ENCODE measurements at regions not wholly inside any gene's neighbourhood (a gene's known extent, or its start where the extent isn't known, plus 50 kb on each side); places are given as distances from the start of the nearest gene placed in this dataset.

DNA sequence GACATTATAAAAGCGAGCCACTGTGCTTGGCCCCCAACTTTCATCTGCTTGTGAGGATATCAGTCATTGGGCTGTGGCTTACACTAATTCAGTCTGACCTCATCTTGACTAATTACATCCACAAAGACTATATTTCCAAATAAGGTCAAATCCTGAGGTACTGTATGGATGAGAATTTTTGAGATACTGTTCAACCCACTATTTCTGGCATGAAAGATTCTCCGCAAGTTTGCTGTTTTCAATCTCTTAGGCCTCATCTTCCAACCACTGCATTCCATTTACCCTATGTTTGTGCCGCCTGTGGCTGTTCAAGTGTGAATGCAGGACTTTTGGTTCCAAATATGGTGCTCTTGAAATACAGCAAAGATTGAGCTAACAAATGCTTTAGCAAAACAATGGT is 400.9 kb upstream of the SGCD start:
- H3K36me3 ChIP-seq, result no peaks in the 10 kb centered on the region
- no peak overlapping the region for H3K4me3 ChIP-seq
- H3K27ac ChIP-seq, result no peak overlapping the region
- WGBS, 4 donors, result 92 to 94% (median 94%) methylated on average over 3 of the region's 3 CpGs
- no peaks in the 10 kb centered on the region for H3K4me1 ChIP-seq
- H3K27me3 ChIP-seq, result no peaks in the 10 kb centered on the region
- no peak for DNase-seq
- peaks cover 0 to 5% (median 0%) of the 10 kb centered on the region in 12 donors for H3K9me3 ChIP-seq
- no peak for TF ChIP-seq POLR2A (IDR thresholded peaks at IDR 0.05)
- TF ChIP-seq, protein P1, sequence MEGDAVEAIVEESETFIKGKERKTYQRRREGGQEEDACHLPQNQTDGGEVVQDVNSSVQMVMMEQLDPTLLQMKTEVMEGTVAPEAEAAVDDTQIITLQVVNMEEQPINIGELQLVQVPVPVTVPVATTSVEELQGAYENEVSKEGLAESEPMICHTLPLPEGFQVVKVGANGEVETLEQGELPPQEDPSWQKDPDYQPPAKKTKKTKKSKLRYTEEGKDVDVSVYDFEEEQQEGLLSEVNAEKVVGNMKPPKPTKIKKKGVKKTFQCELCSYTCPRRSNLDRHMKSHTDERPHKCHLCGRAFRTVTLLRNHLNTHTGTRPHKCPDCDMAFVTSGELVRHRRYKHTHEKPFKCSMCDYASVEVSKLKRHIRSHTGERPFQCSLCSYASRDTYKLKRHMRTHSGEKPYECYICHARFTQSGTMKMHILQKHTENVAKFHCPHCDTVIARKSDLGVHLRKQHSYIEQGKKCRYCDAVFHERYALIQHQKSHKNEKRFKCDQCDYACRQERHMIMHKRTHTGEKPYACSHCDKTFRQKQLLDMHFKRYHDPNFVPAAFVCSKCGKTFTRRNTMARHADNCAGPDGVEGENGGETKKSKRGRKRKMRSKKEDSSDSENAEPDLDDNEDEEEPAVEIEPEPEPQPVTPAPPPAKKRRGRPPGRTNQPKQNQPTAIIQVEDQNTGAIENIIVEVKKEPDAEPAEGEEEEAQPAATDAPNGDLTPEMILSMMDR (IDR thresholded peaks at IDR 0.05), result no peak
- intact Hi-C loops (cut with DNase I), result no loop called here
- no peak for ATAC-seq

- Histone ChIP-seq H3K27me3 (no peaks in the 10 kb centered on the region), H3K4me3 (no peak overlapping the region), H3K4me1 (no peaks in the 10 kb centered on the region), H3K9me3 (peaks cover 0 to 5% (median 0%) of the 10 kb centered on the region in 12 donors), H3K36me3 (no peaks in the 10 kb centered on the region), H3K27ac (no peak overlapping the region)
- ATAC-seq (no peak), DNase-seq (no peak)
- no peak for TF ChIP-seq POLR2A (IDR thresholded peaks at IDR 0.05)
- TF ChIP-seq, protein P1 (IDR thresholded peaks at IDR 0.05), result no peak
- intact Hi-C loops (cut with DNase I), result no loop called here
- WGBS, 4 donors, result 93 to 98% (median 95%) methylated on average over 2 of the region's 2 CpGs
These were observed 400.2 kb upstream of the SGCD start for GRCh38 chr5:155926766-155927165.

- Histone ChIP-seq H3K4me3 (no peak overlapping the region), H3K27me3 (no peaks in the 10 kb centered on the region), H3K4me1 (no peaks in the 10 kb centered on the region), H3K9me3 (peaks cover 0 to 5% (median 0%) of the 10 kb centered on the region in 12 donors), H3K27ac (no peak overlapping the region), H3K36me3 (no peaks in the 10 kb centered on the region)
- no peak for DNase-seq
- ATAC-seq, result no peak
- WGBS, 4 donors, result 60 to 83% (median 67%) methylated on average over 2 of the region's 2 CpGs
- TF ChIP-seq, protein P1 (IDR thresholded peaks at IDR 0.05), result no peak
- no peak for TF ChIP-seq POLR2A (IDR thresholded peaks at IDR 0.05)
- intact Hi-C loops (cut with DNase I), result no loop called here
These were observed 397.9 kb upstream of the SGCD start for GRCh38 chr5:155929112-155929511.

DNA sequence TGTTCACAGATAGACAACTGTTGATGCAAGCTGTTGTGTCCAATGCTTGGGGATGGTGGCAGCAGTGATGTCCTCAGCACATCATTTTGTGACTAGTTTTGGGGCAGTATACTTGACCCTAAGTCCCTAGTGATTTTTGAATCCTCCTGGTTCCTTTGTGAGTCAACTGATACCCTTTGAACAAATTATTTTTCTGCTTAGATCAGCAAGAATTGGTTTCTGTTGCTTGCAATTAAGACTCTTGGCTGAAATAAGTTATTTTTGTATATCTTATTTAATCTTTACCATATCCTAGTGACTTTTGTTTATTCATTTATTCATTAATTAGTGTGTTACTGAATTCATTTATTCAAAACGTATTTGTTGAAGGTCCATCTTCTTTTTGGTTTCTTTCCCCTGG is 392.0 kb upstream of the SGCD start:
- Histone ChIP-seq H3K27me3 (no peaks in the 10 kb centered on the region), H3K4me1 (peaks cover 0 to 10% (median 0%) of the 10 kb centered on the region in 12 donors), H3K4me3 (no peak overlapping the region), H3K27ac (no peak overlapping the region), H3K36me3 (no peaks in the 10 kb centered on the region), H3K9me3 (no peaks in the 10 kb centered on the region)
- ATAC-seq, result no peak
- 79 to 85% (median 81%) methylated on average over 1 of the region's 1 CpG for WGBS, 4 donors
- TF ChIP-seq, protein P1 (IDR thresholded peaks at IDR 0.05), result no peak
- no peak for TF ChIP-seq POLR2A (IDR thresholded peaks at IDR 0.05)
- no peak for DNase-seq
- intact Hi-C loops (cut with DNase I), result loop anchor here in 1 of 10 donors (10.0 kb wide), 1 partner anchor 890 kb away; no protein-coding TSS in a partner anchor
